ENCODE measurements at regions not wholly inside any gene's neighbourhood (a gene's known extent, or its start where the extent isn't known, plus 50 kb on each side); places are given as distances from the start of the nearest gene placed in this dataset.

- no peak for DNase-seq (ENCODE audit: low read depth)
Measured at GRCh38 chr2:176814274-176814673, 398.3 kb upstream of the HNRNPA3 start.

GRCh38 chr2:176814740-176815367 is 397.7 kb upstream of the HNRNPA3 start:
- DNase-seq (ENCODE audit: low read depth), result no peak

- no peak for DNase-seq (ENCODE audit: low read depth)
Measured at GRCh38 chr2:176817061-176817565, 395.5 kb upstream of the HNRNPA3 start.

DNA sequence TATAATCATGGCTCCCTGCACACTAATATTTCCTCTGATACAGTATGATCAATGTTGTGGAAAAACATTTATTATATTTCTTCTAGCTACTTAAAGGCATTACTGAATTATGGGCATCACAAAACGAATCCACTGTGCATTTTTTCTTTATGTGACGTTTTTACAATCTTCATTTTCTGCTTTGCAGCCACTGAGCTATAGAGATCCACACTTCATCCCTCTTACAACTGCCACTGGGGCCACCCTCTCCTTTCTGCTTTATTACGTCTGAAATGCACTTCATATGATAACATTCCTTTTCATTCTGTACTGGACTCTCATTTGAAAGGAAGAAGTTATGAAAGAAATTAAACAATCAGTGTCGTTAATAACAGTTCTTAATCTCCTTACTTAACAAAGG is 394.5 kb upstream of the HNRNPA3 start:
- DNase-seq (ENCODE audit: low read depth), result no peak

GRCh38 chr2:176818617-176819016 is 394.0 kb upstream of the HNRNPA3 start:
- DNase-seq (ENCODE audit: low read depth), result no peak

GRCh38 chr2:176819306-176819705 is 393.3 kb upstream of the HNRNPA3 start:
- DNase-seq (ENCODE audit: low read depth), result no peak

- DNase-seq (ENCODE audit: low read depth), result no peak
Measured at GRCh38 chr2:176820371-176820932, 392.1 kb upstream of the HNRNPA3 start.

DNA sequence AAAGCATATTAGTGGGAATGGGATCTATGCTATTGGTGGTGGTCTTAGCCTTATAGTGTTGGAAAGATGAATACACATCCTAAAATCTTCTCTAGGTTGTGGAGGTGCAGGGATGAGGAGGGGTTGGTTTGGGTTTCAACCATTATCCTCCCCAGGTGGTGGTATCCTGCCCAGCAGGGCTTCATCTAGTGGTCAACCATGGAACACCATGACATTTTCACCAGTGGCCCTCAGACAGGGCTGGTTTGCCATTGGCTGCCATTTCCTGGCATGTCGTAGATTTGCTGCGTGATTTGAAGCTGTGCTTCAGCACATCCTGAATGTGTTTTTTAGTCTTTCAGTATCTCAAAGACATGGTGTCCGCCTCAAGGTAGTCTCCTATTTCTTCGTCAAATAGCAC is 391.2 kb upstream of the HNRNPA3 start:
- DNase-seq (ENCODE audit: low read depth), result no peak

DNA sequence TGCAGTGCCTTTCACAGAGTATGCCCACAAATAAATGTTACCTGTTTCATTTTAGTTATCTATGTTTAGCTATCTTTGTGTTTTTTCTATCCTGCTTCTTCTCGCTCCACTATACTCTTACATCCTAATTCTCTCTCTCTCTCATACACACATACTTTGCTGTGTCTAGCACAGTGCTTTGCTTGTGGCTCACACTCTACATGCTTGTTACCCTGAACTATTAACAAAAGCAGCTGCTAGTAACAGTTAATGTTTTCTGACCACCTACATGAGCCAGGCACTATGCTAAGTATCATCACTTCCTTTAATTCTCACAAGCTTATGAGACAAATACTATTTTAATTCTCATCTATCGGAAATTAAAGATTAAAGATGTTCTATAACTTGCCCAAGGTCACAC is 390.5 kb upstream of the HNRNPA3 start:
- no peak for DNase-seq (ENCODE audit: low read depth)

DNA sequence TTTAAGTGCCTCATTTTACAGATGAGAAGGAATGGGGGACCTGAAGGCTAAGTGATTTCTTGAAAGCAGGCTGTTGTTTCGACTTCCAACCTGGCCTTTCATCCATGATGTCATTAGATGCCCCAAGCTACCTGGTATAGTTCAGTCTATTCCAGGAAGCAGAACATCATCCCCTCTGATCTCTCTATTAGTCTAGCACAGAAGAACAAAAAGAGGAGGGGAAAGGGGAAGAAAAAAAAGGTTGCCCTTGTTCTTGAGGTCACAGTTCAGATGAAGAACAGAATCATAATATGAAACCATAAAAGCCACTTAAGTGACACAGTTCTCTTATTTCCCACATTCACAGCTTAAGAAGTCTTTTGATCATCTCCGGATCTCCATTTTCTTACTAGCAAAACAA is 386.2 kb upstream of the HNRNPA3 start:
- no peak for DNase-seq (ENCODE audit: low read depth)

DNA sequence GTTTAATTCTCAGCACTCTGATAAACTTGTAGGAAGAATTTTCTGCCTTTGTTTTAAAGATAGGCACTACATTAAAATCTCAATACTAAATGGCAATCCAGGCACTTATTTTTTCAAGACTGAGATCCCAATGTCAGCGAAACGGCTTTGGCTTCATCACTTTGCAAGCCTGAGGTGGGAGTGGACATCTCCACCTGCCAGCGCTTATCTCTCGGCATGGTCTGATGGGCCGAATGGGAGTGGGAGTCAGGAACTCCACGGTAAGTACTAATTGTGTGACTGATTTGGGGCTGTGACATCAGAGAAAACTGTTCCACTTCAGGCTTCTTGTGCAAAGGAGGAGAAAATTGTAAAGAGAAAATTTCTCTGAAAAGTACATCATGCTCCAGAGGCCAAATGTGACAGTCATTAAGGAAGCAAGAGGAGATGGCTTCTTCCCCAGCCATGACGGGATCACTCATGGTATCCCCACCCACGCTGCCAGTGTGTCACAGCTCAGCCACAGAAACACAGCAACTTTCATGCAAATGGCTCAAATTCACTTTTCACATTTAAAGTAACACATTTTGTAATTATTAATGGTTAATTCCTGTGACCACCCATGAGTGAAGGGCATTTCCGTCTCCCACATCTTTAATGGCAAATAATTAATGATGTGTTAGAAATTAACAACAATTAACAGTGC is 385.5 kb upstream of the HNRNPA3 start:
- no peak for DNase-seq (ENCODE audit: low read depth)

GRCh38 chr2:176830362-176830761 is 382.2 kb upstream of the HNRNPA3 start:
- no peak for DNase-seq (ENCODE audit: low read depth)

GRCh38 chr2:176832086-176832485 is 380.5 kb upstream of the HNRNPA3 start:
- no peak for DNase-seq (ENCODE audit: low read depth)

DNA sequence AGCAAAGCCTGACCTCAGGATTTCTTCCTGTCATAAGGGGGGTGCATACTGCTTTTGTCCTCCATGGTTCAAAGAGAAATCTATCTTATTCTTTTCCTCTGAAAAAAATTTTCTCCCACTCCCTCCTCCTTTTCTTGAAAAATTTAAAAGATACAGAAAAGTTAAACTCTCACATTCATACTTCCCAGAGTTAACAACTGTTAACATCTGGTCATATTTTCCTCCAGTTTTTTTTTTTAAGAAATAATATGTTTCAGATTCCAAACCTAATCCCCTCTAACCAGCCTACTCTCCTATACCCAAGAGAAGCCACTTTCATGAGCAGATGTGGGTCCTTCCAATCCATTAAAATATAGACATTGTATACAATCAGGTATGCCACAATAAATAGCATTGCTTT is 378.9 kb upstream of the HNRNPA3 start:
- no peak for DNase-seq (ENCODE audit: low read depth)

DNA sequence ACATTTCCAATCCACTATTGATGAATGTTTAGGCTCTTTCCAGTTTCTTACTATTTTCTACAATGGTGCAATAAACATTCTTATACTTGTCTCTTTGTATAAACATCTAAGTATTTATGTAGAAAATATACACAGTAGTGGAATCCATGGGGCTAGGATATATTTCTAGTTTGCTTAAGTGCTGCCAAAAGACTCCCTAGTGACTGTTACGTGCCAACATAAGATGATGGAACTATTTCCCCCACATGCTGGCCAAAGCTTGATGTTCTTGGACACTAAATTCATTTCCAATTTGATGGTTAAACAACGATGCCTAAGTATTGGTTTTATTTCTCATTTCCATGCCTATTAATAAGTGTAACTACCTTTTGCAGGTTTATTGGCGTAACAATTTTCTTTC is 378.4 kb upstream of the HNRNPA3 start:
- DNase-seq (ENCODE audit: low read depth), result no peak

DNA sequence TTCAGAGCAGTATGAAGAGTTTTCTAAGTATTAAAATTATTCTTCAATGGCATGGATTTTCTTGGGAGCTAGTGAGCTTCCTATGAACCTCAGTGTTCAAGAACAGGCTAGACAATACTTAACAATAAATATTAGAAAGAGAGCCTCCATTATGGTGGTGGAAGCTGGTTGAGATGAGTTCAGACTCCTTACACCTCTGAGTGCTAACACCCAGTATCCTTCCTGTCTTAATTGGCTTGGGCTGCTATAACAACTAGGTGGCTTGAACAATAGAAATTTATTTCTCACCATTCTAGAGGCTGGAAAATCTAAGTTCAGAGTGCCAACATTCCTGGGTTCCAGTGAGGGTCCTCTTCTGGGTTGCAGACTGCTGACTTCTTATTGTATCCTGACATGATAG is 369.4 kb upstream of the HNRNPA3 start:
- DNase-seq (ENCODE audit: low read depth), result no peak

DNA sequence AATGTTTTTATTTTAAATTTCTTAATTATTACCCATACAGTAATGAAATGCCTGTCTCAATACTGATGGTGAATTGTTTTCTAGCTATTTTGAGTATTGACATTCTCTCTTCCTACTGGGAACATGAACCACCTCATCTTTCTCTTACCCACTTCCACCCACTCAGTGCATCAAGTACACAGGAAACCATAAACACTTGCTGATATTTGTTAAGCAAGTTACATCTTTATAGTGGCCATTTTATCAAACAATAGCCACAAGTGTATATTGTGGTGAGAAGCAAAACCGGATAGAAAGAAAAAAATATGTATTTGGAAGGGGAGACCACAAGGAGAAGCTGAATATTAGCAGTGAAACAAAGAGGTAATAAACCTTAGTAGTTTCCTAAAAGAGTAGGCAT is 368.1 kb upstream of the HNRNPA3 start:
- no peak for DNase-seq (ENCODE audit: low read depth)

- DNase-seq (ENCODE audit: low read depth), result no peak
Measured at GRCh38 chr2:176845718-176846117, 366.9 kb upstream of the HNRNPA3 start.

DNA sequence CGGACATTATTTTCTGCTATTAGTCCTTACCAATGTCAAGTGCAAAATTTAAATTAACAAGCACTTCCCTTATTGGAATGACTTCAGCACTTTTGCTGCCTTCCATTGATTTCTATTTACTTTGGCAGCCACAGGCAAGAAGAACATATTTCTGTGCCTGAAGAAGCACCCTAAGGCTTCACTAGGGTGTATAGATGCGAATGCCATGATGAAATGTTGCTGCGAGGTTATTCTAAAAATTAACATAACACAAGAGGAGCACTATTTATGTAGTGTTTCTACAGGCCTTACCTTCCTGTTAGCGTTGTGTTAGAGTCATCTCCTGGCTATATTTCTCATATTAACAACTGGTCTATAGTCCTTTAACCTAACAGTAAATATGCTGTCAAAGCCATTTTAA is 365.0 kb upstream of the HNRNPA3 start:
- no peak for DNase-seq (ENCODE audit: low read depth)

- DNase-seq (ENCODE audit: low read depth), result no peak
Measured at GRCh38 chr2:176848844-176849243, 363.8 kb upstream of the HNRNPA3 start.

- DNase-seq (ENCODE audit: low read depth), result no peak
Measured at GRCh38 chr2:176851200-176851888, 361.2 kb upstream of the HNRNPA3 start.

- no peak for DNase-seq (ENCODE audit: low read depth)
Measured at GRCh38 chr2:176851889-176852483, 360.6 kb upstream of the HNRNPA3 start.

- DNase-seq (ENCODE audit: low read depth), result no peak
Measured at GRCh38 chr2:176852667-176853066, 359.9 kb upstream of the HNRNPA3 start.

All from HS-27A (cell line).